A673 (cell line): ENCODE measurements at regions not wholly inside any gene's neighbourhood (a gene's known extent, or its start where the extent isn't known, plus 50 kb on each side); places are given as distances from the start of the nearest gene placed in this dataset.

Experiments
- BruUV-seq: library from RNA; stranded (reverse); fragments of 400-500 nt; replicated peaks from 2 replicates; lab custom pipeline; 2021; lab: Mats Ljungman, UMichigan
- CTCF ChIA-PET: fragments of 300-600 bp; sonication (Branson Sonifier 250); formaldehyde crosslinking; loops from one replicate; lab custom pipeline; 2022; ENCODE audit warnings: antibody characterized with exemption; lab: Charles Lee
- POLR2A ChIA-PET: fragments of 300-600 bp; sonication (Branson Sonifier 250); formaldehyde crosslinking; loops from one replicate; lab custom pipeline; 2022; ENCODE audit warnings: antibody characterized with exemption; ENCODE audit not compliant: low non-redundant PET; lab: Charles Lee
- DNase-seq: peaks from one replicate; pipeline ENCODE4 v3.0.0-alpha.2; 2015; ENCODE audit warnings: low spot score
- H3K27ac ChIP-seq: fragments of 200-600 bp; sonication (generic); 2 replicates; pipeline ENCODE4 v1.5.1; 2016; ENCODE audit warnings: mixed run types, low read depth, mild to moderate bottlenecking, mixed read lengths, antibody characterized with exemption, low read length; ENCODE audit not compliant: poor library complexity, severe bottlenecking
- H3K27me3 ChIP-seq: fragments of 200-600 bp; sonication (generic); replicated peaks from 2 replicates; pipeline ENCODE4 v1.6.1; 2017; ENCODE audit warnings: mixed run types, low read depth, mild to moderate bottlenecking, mixed read lengths, antibody characterized with exemption, low read length; ENCODE audit not compliant: insufficient read depth, poor library complexity
- H3K36me3 ChIP-seq: fragments of 200-600 bp; sonication (generic); 2 replicates; pipeline ENCODE4 v1.6.1; 2016; ENCODE audit warnings: mixed run types, mild to moderate bottlenecking, mixed read lengths, antibody characterized with exemption, low read length; ENCODE audit not compliant: insufficient read depth, poor library complexity, severe bottlenecking
- H3K4me1 ChIP-seq: fragments of 200-600 bp; sonication (generic); 2 replicates; pipeline ENCODE4 v1.6.1; 2017; ENCODE audit warnings: mixed run types, mild to moderate bottlenecking, mixed read lengths, antibody characterized with exemption, low read length; ENCODE audit not compliant: insufficient read depth, poor library complexity, severe bottlenecking
- H3K4me3 ChIP-seq: fragments of 200-600 bp; sonication (generic); 2 replicates; pipeline ENCODE4 v1.5.1; 2016; ENCODE audit warnings: low read depth, mixed run types, mild to moderate bottlenecking, mixed read lengths, low read length; ENCODE audit not compliant: poor library complexity, severe bottlenecking
- H3K9me3 ChIP-seq: fragments of 200-600 bp; sonication (generic); 2 replicates; pipeline ENCODE4 v1.6.1; 2016; ENCODE audit warnings: mixed run types, low read depth, mild to moderate bottlenecking, mixed read lengths, antibody characterized with exemption, low read length; ENCODE audit not compliant: poor library complexity, severe bottlenecking
- EZH2 ChIP-seq: fragments of 200-600 bp; sonication (generic); IDR thresholded peaks from 2 replicates; pipeline ENCODE4 v1.6.1; 2017; ENCODE audit warnings: borderline replicate concordance, low read depth, mild to moderate bottlenecking, mixed read lengths, antibody characterized with exemption, low read length; ENCODE audit not compliant: poor library complexity, severe bottlenecking
- intact Hi-C: fragments of 100-400 bp; cut with micrococcal nuclease; formaldehyde crosslinking; loops from one replicate; pipeline ENCODE4 v1.10.0; 2022; ENCODE audit not compliant: unreplicated experiment
- TF ChIP-seq, protein P1 (sequence below): fragments of 300-800, 200-600 bp; sonication (generic); conservative IDR thresholded peaks from 2 replicates; pipeline ENCODE4 v1.5.1; 2017; ENCODE audit warnings: low read depth, mild to moderate bottlenecking, antibody characterized with exemption, low read length, moderate library complexity, mixed read lengths

DNA sequence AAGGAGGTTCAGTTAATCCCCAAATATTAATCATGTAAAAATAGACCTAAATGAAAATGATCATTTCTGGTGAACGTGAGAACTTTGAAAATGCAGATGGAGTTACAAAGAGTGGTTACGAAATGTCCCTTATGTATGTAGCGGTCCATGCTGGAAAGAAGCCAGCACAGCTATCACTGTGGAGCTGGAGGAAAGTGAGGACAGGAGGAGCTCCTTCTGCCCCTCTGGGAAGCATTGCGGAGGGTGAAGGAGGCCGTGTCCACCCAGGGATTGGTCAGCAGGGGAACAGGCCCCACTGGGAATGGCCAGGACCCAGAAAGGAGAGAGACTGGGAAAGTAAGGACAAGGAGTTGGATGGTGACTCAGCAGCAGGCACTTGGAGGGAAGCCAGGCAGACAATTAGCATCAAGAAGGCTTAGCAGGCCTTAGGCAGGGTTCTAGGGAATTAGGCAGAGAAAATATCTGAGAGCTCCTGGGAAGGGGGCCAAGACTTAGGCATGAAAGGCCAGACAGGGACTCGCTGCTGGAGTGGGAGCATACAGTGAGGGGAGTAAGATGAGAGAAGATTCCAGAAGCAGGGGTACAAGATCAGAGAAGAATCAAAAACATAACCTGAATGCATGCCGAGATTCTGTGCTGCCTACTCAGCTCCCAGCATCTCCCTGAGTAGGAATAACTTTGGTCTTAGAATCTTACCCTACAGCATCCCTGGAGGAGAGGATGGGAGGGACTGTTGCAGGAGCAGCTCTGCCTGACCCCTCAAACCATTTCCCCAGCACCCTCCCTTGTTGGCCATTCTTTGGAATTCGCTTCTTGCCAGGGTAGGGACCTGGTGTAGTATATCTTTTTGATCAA is 171.0 kb upstream of the UMPS start:
- H3K27me3 ChIP-seq: no peaks in the 10 kb centered on the region
- peak; percentile 98 for DNase-seq
- H3K36me3 ChIP-seq: no peaks in the 10 kb centered on the region
- intact Hi-C loops: loop anchor here (10.0 kb wide), 1 partner anchor 904 kb away; no protein-coding TSS in a partner anchor
- TF ChIP-seq, protein P1, sequence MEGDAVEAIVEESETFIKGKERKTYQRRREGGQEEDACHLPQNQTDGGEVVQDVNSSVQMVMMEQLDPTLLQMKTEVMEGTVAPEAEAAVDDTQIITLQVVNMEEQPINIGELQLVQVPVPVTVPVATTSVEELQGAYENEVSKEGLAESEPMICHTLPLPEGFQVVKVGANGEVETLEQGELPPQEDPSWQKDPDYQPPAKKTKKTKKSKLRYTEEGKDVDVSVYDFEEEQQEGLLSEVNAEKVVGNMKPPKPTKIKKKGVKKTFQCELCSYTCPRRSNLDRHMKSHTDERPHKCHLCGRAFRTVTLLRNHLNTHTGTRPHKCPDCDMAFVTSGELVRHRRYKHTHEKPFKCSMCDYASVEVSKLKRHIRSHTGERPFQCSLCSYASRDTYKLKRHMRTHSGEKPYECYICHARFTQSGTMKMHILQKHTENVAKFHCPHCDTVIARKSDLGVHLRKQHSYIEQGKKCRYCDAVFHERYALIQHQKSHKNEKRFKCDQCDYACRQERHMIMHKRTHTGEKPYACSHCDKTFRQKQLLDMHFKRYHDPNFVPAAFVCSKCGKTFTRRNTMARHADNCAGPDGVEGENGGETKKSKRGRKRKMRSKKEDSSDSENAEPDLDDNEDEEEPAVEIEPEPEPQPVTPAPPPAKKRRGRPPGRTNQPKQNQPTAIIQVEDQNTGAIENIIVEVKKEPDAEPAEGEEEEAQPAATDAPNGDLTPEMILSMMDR: no peak
- TF ChIP-seq EZH2: no peak
- H3K4me3 ChIP-seq: no peak overlapping the region
- H3K9me3 ChIP-seq: no peaks in the 10 kb centered on the region
- POLR2A ChIA-PET: interaction anchor here (0.5 kb wide), 1 partner anchor 64 kb away, joined by 3 read pairs; no protein-coding TSS in a partner anchor
- H3K4me1 ChIP-seq: peaks cover 31% of the 10 kb centered on the region
- peak overlapping the region; percentile 73 for H3K27ac ChIP-seq
- no TSS peak for BruUV-seq
- CTCF ChIA-PET: interaction anchor here (0.7 to 1.5 kb wide), 9 partner anchors 9 to 907 kb away, joined by 3 to 9 read pairs (median 3); no protein-coding TSS in a partner anchor

DNA sequence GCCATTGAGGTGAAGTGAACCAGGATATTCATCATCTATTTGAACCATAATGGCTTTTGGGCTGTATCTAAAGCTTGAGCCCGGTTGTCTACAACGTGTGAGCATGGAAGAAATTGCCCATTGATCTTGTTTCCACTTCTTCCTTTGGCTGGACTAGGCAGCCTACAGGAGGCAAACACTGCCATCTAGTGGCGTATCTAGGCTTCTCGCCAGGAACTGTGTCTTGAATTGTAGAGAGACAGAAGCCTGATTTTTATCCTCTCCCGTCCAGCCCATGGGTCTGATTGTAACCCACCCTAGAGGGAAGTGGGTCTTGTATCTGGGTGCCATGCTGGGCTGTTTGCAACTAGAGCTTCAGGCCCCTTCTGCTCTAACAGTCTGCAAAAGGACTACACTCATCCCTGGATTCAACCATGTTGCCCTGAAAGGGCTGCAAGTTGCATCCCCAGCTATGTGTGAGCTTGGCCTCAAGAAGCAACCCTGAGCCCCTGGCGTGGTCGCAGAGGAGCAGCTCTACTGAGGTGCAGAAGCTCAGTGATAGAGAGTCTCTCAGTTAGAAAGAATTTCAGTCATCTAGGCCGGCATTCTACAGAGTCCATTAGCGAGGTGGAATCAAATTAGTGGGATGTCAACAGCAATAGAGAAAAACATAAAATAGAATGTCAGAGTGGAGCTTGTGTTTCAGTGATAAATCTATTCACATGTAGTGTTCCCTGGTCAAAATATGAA is 170.2 kb upstream of the UMPS start:
- POLR2A ChIA-PET: interaction anchor here (0.5 kb wide), 1 partner anchor 65 kb away, joined by 3 read pairs; no protein-coding TSS in a partner anchor
- intact Hi-C loops: loop anchor here (5.0 to 10.0 kb wide), 3 partner anchors 205 to 905 kb away; no protein-coding TSS in a partner anchor

More for the DNA sequence above, 170.2 kb upstream of the UMPS start:
- CTCF ChIA-PET: interaction anchor here (0.7 to 1.5 kb wide), 9 partner anchors 10 to 908 kb away, joined by 3 to 9 read pairs (median 4); no protein-coding TSS in a partner anchor
- no peak overlapping the region for H3K4me3 ChIP-seq
- H3K27ac ChIP-seq: peak overlapping the region; percentile 73
- no TSS peak for BruUV-seq
- no peaks in the 10 kb centered on the region for H3K9me3 ChIP-seq
- no peaks in the 10 kb centered on the region for H3K36me3 ChIP-seq
- peaks cover 35% of the 10 kb centered on the region for H3K4me1 ChIP-seq
- TF ChIP-seq, protein P1: peak; percentile 94
- TF ChIP-seq EZH2: no peak
- DNase-seq: peak; percentile 93
- H3K27me3 ChIP-seq: no peaks in the 10 kb centered on the region
